Gastroesophageal sphincter (tissue), 3 donors: ENCODE measurements at regions not wholly inside any gene's neighbourhood (a gene's known extent, or its start where the extent isn't known, plus 50 kb on each side); places are given as distances from the start of the nearest gene placed in this dataset.

Source experiments
- POLR2A ChIP-seq, 2 donors: fragments of 450-650 bp; IDR thresholded peaks; one replicate each; pipeline ENCODE4 v1.6.1; 2017; ENCODE audit warnings: antibody characterized with exemption in 2 of 2, mild to moderate bottlenecking in 2 of 2, moderate library complexity in 1 of 2
- TF ChIP-seq, protein P1 (sequence below), 4 experiments: fragments of 200-600 bp in 2 of 4; fragments of 450-650 bp in 2 of 4; sonication (generic) in 1 of 4; IDR thresholded peaks; one replicate each; pipeline ENCODE4 v1.5.1; 2017 to 2019; ENCODE audit warnings: antibody characterized with exemption in 4 of 4, mild to moderate bottlenecking in 2 of 4, moderate library complexity in 2 of 4

DNA sequence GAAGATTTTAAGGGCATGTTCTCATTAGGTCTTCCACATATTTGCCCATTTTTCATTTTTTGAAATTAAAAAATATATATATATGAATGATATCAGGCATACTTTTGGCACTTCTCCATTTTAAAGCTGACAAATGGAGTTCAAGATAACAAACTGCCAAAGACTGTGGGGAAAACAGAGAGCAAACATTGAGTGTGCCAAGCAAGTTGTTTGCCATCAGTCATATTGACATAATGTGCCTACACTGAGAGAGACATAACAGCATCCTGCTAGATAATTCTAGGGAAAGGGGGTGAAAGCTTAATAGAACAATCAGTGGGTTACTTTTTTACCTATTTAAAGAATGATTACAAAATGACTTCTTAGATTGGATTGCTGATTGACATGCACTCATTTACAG is 529.4 kb upstream of the CXADR start:
- TF ChIP-seq, protein P1, sequence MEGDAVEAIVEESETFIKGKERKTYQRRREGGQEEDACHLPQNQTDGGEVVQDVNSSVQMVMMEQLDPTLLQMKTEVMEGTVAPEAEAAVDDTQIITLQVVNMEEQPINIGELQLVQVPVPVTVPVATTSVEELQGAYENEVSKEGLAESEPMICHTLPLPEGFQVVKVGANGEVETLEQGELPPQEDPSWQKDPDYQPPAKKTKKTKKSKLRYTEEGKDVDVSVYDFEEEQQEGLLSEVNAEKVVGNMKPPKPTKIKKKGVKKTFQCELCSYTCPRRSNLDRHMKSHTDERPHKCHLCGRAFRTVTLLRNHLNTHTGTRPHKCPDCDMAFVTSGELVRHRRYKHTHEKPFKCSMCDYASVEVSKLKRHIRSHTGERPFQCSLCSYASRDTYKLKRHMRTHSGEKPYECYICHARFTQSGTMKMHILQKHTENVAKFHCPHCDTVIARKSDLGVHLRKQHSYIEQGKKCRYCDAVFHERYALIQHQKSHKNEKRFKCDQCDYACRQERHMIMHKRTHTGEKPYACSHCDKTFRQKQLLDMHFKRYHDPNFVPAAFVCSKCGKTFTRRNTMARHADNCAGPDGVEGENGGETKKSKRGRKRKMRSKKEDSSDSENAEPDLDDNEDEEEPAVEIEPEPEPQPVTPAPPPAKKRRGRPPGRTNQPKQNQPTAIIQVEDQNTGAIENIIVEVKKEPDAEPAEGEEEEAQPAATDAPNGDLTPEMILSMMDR (IDR thresholded peaks at IDR 0.05): no peak
- no peak for TF ChIP-seq POLR2A (IDR thresholded peaks at IDR 0.05)
